KMS-11 (cell line): ENCODE measurements at regions not wholly inside any gene's neighbourhood (a gene's known extent, or its start where the extent isn't known, plus 50 kb on each side); places are given as distances from the start of the nearest gene placed in this dataset.

Experiments used
- H2AFZ ChIP-seq: fragments of 200-600 bp; sonication (generic); 2 replicates; pipeline ENCODE4 v1.6.1; 2016; ENCODE audit warnings: antibody characterized with exemption, mixed run types, low read depth
- H3K27ac ChIP-seq: fragments of 200-600 bp; sonication (generic); 2 replicates; pipeline ENCODE4 v1.6.1; 2016; ENCODE audit warnings: mild to moderate bottlenecking, mixed run types
- H3K27me3 ChIP-seq: fragments of 200-600 bp; sonication (generic); 2 replicates; pipeline ENCODE4 v1.6.1; 2017; ENCODE audit warnings: mild to moderate bottlenecking, low read depth, mixed run types, moderate library complexity; ENCODE audit not compliant: insufficient read depth
- H3K36me3 ChIP-seq: fragments of 200-600 bp; sonication (generic); 2 replicates; pipeline ENCODE4 v1.6.1; 2017; ENCODE audit warnings: mild to moderate bottlenecking, mixed run types; ENCODE audit not compliant: insufficient read depth
- H3K4me1 ChIP-seq: fragments of 200-600 bp; sonication (generic); 2 replicates; pipeline ENCODE4 v1.6.1; 2016; ENCODE audit warnings: mild to moderate bottlenecking, low read depth, mixed run types; ENCODE audit not compliant: poor library complexity, severe bottlenecking
- H3K4me2 ChIP-seq: fragments of 200-600 bp; sonication (generic); 2 replicates; pipeline ENCODE4 v1.7.0; 2016; ENCODE audit warnings: mild to moderate bottlenecking, mixed run types
- H3K4me3 ChIP-seq: fragments of 200-600 bp; sonication (generic); IDR thresholded peaks from 2 replicates; pipeline ENCODE4 v1.6.1; 2017; ENCODE audit warnings: low read depth, low read length, mixed read lengths; ENCODE audit not compliant: insufficient read depth
- H3K79me2 ChIP-seq: fragments of 200-600 bp; sonication (generic); 2 replicates; pipeline ENCODE4 v1.6.1; 2016; ENCODE audit warnings: low read depth, mixed run types; ENCODE audit not compliant: insufficient read depth
- H3K9ac ChIP-seq: fragments of 200-600 bp; sonication (generic); 2 replicates; pipeline ENCODE4 v1.6.1; 2016; ENCODE audit warnings: mild to moderate bottlenecking, mixed run types
- H4K20me1 ChIP-seq: fragments of 200-600 bp; sonication (generic); 2 replicates; pipeline ENCODE4 v1.6.1; 2016; ENCODE audit warnings: mild to moderate bottlenecking, mixed run types; ENCODE audit not compliant: insufficient read depth
- CTCF ChIP-seq: fragments of 200-600 bp; sonication (generic); conservative IDR thresholded peaks from 2 replicates; pipeline ENCODE4 v1.6.1; 2017; ENCODE audit warnings: low read depth, mild to moderate bottlenecking, antibody characterized with exemption, low read length, moderate library complexity, mixed read lengths

- H3K36me3 ChIP-seq = no peaks in the 10 kb centered on the region; the same call in 1 of the 2 replicates
- TF ChIP-seq CTCF = no peak
- H3K9ac ChIP-seq = no peak overlapping the region
- H3K27ac ChIP-seq = no peak overlapping the region
- H3K4me2 ChIP-seq = no peak overlapping the region
- H2AFZ ChIP-seq = no peak overlapping the region
- H3K27me3 ChIP-seq = no peaks in the 10 kb centered on the region
- H3K4me3 ChIP-seq = no peak overlapping the region
- H3K79me2 ChIP-seq = no peaks in the 10 kb centered on the region
- no peaks in the 10 kb centered on the region for H3K4me1 ChIP-seq
- no peaks in the 10 kb centered on the region for H4K20me1 ChIP-seq
These were observed 492.6 kb upstream of the REG3G start for GRCh38 chr2:78532762-78533379.

DNA sequence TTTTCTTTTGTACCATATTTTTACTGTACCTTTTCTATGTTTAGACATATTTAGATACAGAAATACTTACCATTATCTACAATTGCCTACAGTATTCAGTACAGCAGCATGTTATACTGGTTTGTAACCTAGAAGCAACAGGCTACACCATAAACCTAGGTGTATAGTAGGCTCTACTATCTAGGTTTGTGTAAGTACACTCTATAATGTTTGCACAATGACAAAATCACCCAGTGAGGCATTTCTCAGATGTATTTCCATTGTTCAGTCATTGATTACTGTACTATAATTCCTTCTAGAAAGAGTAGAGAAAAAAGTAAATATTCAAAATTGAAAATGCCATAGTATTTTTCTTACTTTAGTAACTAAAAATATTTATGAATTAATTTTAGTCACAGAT, 490.1 kb upstream of the REG3G start:
- TF ChIP-seq CTCF = no peak
- no peak overlapping the region for H3K4me3 ChIP-seq
- no peak overlapping the region for H2AFZ ChIP-seq
- no peak overlapping the region for H3K27ac ChIP-seq
- no peak overlapping the region for H3K4me2 ChIP-seq
- H3K79me2 ChIP-seq = no peaks in the 10 kb centered on the region
- H3K9ac ChIP-seq = no peak overlapping the region
- H3K27me3 ChIP-seq = no peaks in the 10 kb centered on the region
- no peaks in the 10 kb centered on the region for H3K4me1 ChIP-seq
- no peaks in the 10 kb centered on the region for H3K36me3 ChIP-seq
- H4K20me1 ChIP-seq = no peaks in the 10 kb centered on the region

DNA sequence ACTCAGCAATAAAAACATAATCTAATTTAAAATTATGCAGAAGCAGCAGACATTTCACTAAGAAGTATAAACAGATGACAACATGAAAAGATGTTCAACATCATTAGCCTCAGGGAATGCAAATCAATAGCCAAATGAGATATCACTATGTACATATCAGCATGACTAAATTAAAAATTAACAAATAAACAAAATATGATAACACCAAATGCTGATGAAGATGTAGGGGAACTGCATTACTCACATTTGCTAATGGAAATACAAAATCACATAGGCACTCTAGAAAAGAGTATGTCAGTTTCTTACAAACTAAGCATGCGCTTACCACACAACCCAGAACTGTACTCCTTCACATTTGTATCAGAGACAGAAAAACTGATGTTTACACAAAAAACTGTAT, 487.2 kb upstream of the REG3G start:
- H3K27me3 ChIP-seq = no peaks in the 10 kb centered on the region
- H2AFZ ChIP-seq = no peak overlapping the region
- H3K4me2 ChIP-seq = no peak overlapping the region
- no peak overlapping the region for H3K9ac ChIP-seq
- no peaks in the 10 kb centered on the region for H3K79me2 ChIP-seq
- no peaks in the 10 kb centered on the region for H3K4me1 ChIP-seq
- H3K27ac ChIP-seq = no peak overlapping the region
- H3K4me3 ChIP-seq = no peak overlapping the region
- no peaks in the 10 kb centered on the region for H4K20me1 ChIP-seq
- no peaks in the 10 kb centered on the region for H3K36me3 ChIP-seq
- no peak for TF ChIP-seq CTCF

DNA sequence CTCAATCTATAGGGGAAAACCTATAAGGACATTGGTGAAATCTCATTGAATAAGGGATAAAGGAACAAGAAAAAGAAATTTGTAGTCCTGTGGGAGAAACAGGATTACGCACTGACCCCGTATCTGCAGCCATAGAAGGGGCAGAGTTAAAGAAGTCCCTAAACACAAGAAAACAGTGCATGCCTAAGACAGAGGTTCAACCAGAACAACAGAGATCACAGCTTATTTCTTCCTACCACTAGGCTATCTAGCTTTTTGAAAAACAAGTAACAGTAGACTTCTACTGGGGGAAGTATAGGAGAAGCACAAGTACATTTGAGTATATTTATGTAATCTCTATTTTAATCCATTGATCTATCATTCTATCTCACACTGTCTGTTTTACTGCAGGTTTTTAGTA, 485.2 kb upstream of the REG3G start:
- Histone ChIP-seq H3K79me2 (no peaks in the 10 kb centered on the region), H3K4me3 (no peak overlapping the region), H2AFZ (no peak overlapping the region), H3K4me2 (no peak overlapping the region), H3K36me3 (no peaks in the 10 kb centered on the region), H3K9ac (no peak overlapping the region), H3K4me1 (no peaks in the 10 kb centered on the region), H3K27ac (no peak overlapping the region), H4K20me1 (no peaks in the 10 kb centered on the region), H3K27me3 (no peaks in the 10 kb centered on the region)
- no peak for TF ChIP-seq CTCF
